ENCODE measurements at regions not wholly inside any gene's neighbourhood (a gene's known extent, or its start where the extent isn't known, plus 50 kb on each side); places are given as distances from the start of the nearest gene placed in this dataset.

- TF ChIP-seq, protein P1, sequence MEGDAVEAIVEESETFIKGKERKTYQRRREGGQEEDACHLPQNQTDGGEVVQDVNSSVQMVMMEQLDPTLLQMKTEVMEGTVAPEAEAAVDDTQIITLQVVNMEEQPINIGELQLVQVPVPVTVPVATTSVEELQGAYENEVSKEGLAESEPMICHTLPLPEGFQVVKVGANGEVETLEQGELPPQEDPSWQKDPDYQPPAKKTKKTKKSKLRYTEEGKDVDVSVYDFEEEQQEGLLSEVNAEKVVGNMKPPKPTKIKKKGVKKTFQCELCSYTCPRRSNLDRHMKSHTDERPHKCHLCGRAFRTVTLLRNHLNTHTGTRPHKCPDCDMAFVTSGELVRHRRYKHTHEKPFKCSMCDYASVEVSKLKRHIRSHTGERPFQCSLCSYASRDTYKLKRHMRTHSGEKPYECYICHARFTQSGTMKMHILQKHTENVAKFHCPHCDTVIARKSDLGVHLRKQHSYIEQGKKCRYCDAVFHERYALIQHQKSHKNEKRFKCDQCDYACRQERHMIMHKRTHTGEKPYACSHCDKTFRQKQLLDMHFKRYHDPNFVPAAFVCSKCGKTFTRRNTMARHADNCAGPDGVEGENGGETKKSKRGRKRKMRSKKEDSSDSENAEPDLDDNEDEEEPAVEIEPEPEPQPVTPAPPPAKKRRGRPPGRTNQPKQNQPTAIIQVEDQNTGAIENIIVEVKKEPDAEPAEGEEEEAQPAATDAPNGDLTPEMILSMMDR (optimal IDR thresholded peaks at IDR 0.05 in 1 of 3, IDR thresholded peaks at IDR 0.05 in 1 of 3, conservative IDR thresholded peaks at IDR 0.05 in 1 of 3; ENCODE audit: extremely low read depth in 1 of 3, insufficient read depth in 2 of 3, low read length in 3 of 3): no peak
- TF ChIP-seq EZH2 (IDR thresholded peaks at IDR 0.05; ENCODE audit: low read length): no peak
Observed at GRCh38 chr17:79183043-79183292, 108.3 kb downstream of the ENGASE start.

All from keratinocyte (primary cell).